SH-SY5Y (cell line): ENCODE measurements at regions not wholly inside any gene's neighbourhood (a gene's known extent, or its start where the extent isn't known, plus 50 kb on each side); places are given as distances from the start of the nearest gene placed in this dataset.

Experiments used
- GATA2 ChIP-seq: IDR thresholded peaks from 2 replicates; pipeline ENCODE4 v1.6.1; 2011; ENCODE audit warnings: mild to moderate bottlenecking, low read depth, low read length
- GATA3 ChIP-seq: IDR thresholded peaks from 2 replicates; pipeline ENCODE4 v1.6.1; 2011; ENCODE audit warnings: low read depth, mild to moderate bottlenecking, low read length, moderate library complexity

DNA sequence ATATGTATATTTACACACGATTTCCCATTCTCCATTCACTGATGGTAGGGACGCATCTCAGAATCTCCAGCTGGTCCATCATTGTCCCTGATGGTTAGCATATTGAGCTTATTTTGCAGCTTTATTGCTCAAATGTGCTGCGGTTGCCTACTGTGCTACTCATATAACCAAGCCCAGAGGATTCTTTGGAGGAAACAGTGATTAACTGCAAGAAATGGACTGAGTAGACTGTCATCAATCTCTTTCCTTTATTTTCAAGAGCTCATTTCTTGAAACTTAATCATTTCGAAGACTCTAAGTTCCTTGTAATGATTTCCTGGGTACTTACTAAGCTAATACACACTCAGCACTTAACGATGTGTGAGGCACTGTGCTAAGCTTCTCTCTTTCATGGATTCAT is 119.0 kb downstream of the MAT2B start:
- TF ChIP-seq GATA2 (no peak), GATA3 (no peak)
